Activated CD4-positive, alpha-beta memory T cell treated with anti-CD3 and anti-CD28 coated beads for 36 hours (primary cell): ENCODE measurements at regions not wholly inside any gene's neighbourhood (a gene's known extent, or its start where the extent isn't known, plus 50 kb on each side); places are given as distances from the start of the nearest gene placed in this dataset.
A peak's percentile ranks its signal among the peaks of the same experiment; 100 is the strongest.

Experiments used
- CTCF ChIA-PET: fragments of 350-600 bp; sonication (Branson Sonifier 250); formaldehyde crosslinking; loops from one replicate; lab custom pipeline; 2021; ENCODE audit warnings: antibody characterized with exemption, inconsistent platforms; lab: Charles Lee
- POLR2A ChIA-PET: fragments of 350-600 bp; sonication (Branson Sonifier 250); formaldehyde crosslinking; loops from one replicate; lab custom pipeline; 2021; ENCODE audit warnings: antibody characterized with exemption; lab: Charles Lee
- DNase-seq: peaks from one replicate; pipeline ENCODE4 v3.0.0-alpha.2; 2020
- H3K27ac Mint-ChIP-seq: one replicate; pipeline ENCODE4 v1.8.0; 2021; ENCODE audit warnings: mixed read lengths
- H3K27me3 Mint-ChIP-seq: one replicate; pipeline ENCODE4 v1.8.0; 2021; ENCODE audit warnings: mixed read lengths
- H3K36me3 Mint-ChIP-seq: one replicate; pipeline ENCODE4 v1.8.0; 2021; ENCODE audit warnings: mixed read lengths
- H3K4me1 Mint-ChIP-seq: one replicate; pipeline ENCODE4 v1.8.0; 2021; ENCODE audit warnings: low read depth, mixed read lengths
- H3K4me3 Mint-ChIP-seq: one replicate; pipeline ENCODE4 v1.8.0; 2021; ENCODE audit warnings: mild to moderate bottlenecking, mixed read lengths
- H3K9me3 Mint-ChIP-seq: one replicate; pipeline ENCODE4 v1.8.0; 2021; ENCODE audit warnings: mixed read lengths
- intact Hi-C: fragments of 100-400 bp; cut with micrococcal nuclease; formaldehyde crosslinking; loops from one replicate; pipeline ENCODE4 v1.15.1; 2023

DNA sequence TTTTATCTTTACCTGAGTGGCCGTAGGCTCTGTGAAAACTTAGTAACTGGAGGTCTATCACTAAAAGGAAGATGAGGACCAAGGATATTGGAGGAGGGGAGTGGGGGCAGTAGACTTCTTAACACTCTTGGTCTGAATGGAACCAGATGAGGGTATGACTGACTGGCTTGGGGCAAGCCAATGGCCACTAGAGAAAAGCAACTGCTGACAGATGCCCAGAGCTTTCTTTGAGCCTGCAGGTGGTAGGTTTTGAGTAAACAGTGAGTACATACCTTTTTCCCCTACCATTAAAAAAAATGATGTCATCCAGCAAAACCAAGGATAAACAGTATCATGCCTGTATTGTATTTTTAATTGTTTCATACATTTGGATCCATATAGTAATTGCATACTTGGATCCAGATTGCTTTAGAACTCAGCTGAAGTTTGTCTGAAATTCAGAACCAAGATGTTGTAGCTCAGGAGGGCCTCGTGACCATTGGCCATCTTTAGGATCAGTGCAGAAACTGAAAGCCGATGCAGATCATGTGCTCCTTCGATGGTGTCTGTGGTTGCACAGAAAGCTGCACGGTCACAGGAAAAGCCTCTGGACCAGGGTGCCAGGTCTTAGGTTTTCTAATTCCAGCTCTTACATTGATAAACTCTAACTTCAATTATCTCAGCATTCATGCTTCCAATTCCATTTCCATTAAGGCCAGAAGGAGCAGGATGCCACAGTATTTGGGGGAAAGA is 131.0 kb downstream of the PDGFRA start:
- ChIA-PET POLR2A (no interaction called here), CTCF (no interaction called here)
- DNase-seq, result no peak
- H3K4me1 Mint-ChIP-seq, result no peaks in the 10 kb centered on the region
- intact Hi-C loops, result no loop called here
- H3K9me3 Mint-ChIP-seq, result no peaks in the 10 kb centered on the region
- H3K4me3 Mint-ChIP-seq, result no peak overlapping the region
- H3K27me3 Mint-ChIP-seq, result peaks cover 3% of the 10 kb centered on the region
- H3K36me3 Mint-ChIP-seq, result no peaks in the 10 kb centered on the region
- H3K27ac Mint-ChIP-seq, result no peak overlapping the region

DNA sequence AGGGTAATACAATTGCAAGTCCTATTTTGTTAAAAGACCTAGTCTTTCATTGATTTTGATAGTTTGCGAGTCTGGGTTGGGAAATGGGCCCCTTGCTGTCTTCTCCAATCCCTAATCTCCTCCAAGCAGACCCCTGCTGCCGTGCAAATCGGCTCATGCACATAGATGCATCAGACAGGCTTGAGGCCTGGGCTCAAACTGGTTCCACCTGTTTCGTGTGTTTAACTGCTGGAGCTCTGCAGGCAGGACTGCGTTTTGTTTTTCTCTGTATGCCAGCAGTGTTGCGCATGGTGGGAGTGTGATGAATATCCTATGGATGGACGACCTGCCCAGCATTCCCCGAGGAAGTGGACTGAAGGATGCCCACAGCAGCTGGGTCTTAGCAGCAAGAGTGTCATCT is 133.9 kb downstream of the PDGFRA start:
- POLR2A ChIA-PET, result no interaction called here
- CTCF ChIA-PET, result no interaction called here

DNA sequence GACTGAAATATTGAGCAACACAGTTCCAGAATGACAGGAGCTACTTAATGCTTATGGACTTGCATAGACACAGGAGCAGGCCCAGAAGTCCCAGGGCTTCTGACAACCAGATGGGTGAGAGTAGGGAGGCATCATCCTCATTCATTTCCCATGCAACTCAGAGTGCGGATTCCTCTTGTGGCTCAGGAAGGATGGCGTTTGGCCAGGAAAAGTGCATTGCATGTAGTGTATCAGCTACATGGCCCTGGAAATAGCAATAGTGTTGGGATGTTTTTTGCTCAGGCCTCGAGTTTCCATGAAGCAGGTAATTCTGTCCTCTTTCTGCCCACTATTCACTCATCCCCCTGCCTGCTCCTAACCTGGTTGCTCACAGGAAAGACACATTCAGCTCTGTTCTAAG is 136.6 kb downstream of the PDGFRA start:
- ChIA-PET CTCF (no interaction called here), POLR2A (interaction anchor here (0.6 kb wide), 1 partner anchor 932 kb away, joined by 3 read pairs; no protein-coding TSS in a partner anchor)
- intact Hi-C loops, result no loop called here
- no peaks in the 10 kb centered on the region for H3K4me1 Mint-ChIP-seq
- H3K27me3 Mint-ChIP-seq, result peaks cover 3% of the 10 kb centered on the region
- H3K27ac Mint-ChIP-seq, result no peak overlapping the region
- H3K36me3 Mint-ChIP-seq, result no peaks in the 10 kb centered on the region
- H3K9me3 Mint-ChIP-seq, result no peaks in the 10 kb centered on the region
- DNase-seq, result no peak
- no peak overlapping the region for H3K4me3 Mint-ChIP-seq

More for the DNA sequence above, 133.9 kb downstream of the PDGFRA start:
- no peak overlapping the region for H3K4me3 Mint-ChIP-seq
- H3K27ac Mint-ChIP-seq, result no peak overlapping the region
- H3K36me3 Mint-ChIP-seq, result no peaks in the 10 kb centered on the region
- DNase-seq, result no peak
- intact Hi-C loops, result no loop called here
- H3K4me1 Mint-ChIP-seq, result no peaks in the 10 kb centered on the region
- H3K27me3 Mint-ChIP-seq, result peaks cover 3% of the 10 kb centered on the region
- no peaks in the 10 kb centered on the region for H3K9me3 Mint-ChIP-seq

DNA sequence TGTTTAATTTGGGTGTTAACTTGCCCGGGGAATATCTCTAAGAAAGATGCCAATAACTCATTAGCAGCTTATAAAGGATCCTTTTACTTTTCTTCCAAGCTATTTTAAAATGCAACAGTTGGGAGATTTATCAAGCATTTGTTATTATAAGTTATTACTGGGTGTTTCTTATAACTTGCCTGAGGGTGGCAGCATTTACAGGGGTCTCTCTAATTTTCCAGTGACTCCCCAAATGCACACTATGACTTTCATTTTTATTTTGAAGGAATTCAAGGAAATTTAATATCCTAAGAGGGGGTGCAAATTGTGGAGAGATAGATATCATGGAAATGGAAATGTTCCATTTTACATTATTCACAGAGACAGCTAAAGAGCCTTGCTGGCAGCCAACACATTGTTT is 138.0 kb downstream of the PDGFRA start:
- no peak overlapping the region for H3K4me3 Mint-ChIP-seq
- ChIA-PET CTCF (no interaction called here), POLR2A (no interaction called here)
- no peaks in the 10 kb centered on the region for H3K4me1 Mint-ChIP-seq
- no peaks in the 10 kb centered on the region for H3K9me3 Mint-ChIP-seq
- intact Hi-C loops, result no loop called here
- H3K36me3 Mint-ChIP-seq, result no peaks in the 10 kb centered on the region
- H3K27ac Mint-ChIP-seq, result no peak overlapping the region
- H3K27me3 Mint-ChIP-seq, result peaks cover 3% of the 10 kb centered on the region
- DNase-seq, result no peak

DNA sequence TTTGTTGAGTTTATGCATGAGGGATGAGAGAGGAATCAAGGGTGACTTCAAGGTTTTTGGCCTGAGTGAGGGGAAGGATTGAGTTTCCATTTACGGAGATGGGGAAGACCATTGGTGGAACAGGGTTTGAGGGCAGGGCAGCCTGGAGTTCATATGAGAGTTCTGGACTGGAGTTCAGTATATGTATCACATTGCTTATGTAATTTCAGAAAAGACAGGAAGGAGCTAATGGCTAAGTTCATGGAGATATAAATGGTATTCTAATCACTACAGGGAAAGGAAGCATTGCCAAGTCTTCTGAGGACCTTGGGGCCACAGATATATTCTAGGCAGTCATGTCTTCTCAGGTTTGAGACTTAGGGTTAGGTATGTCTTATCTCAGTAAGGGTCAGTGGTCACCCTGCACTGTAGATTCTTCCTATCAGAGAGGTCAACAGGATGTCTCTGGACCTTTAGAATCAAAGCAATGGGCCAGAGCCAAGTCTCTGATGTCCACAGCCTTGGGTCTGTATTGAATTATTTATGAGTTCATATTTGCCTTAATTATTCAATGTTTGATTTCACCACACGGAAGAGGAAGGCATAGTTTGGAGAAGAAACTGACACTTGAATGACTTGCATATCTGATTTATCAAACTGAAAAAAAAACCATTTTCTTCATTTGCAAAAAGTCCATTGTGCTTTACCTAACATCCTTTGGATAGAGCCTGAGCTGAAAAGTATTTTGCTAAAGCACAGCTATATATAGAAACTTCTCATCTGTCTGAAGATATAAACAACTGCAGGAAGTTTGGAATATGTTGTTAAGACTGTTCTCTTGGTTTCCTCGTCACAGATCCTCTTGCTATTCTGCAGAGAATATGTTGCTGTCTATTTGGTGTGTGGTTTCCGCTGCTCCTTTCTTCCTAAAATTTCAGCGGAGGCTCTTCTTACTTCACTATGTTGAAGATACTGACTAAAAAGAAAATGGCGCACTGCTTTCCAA is 139.5 kb downstream of the PDGFRA start:
- Mint-ChIP-seq H3K4me3 (no peak overlapping the region), H3K9me3 (no peaks in the 10 kb centered on the region), H3K36me3 (no peaks in the 10 kb centered on the region), H3K27ac (no peak overlapping the region), H3K4me1 (no peaks in the 10 kb centered on the region), H3K27me3 (peaks cover 2% of the 10 kb centered on the region)
- intact Hi-C loops, result no loop called here
- POLR2A ChIA-PET, result no interaction called here
- CTCF ChIA-PET, result no interaction called here
- no peak for DNase-seq

DNA sequence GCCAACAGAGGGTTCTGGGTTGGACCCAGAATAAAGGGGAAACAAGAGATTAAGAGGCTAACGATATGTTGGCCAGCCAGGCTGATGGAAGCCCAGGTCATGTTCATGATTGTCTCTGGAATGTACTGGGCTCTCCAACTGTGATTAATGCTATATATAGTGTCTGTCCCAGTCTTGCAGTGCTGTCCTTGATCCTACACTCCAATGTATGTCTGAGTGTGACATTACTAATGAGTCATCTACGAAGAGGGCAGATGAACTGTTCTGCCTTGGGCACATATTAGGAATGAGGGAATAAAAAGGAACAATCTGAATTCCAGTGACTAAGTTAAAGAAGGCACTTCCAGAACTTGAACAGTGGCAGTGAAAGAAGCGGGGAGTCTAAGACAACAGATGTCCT is 142.1 kb downstream of the PDGFRA start:
- H3K36me3 Mint-ChIP-seq, result no peaks in the 10 kb centered on the region
- H3K4me3 Mint-ChIP-seq, result no peak overlapping the region
- POLR2A ChIA-PET, result no interaction called here
- no peak overlapping the region for H3K27ac Mint-ChIP-seq
- CTCF ChIA-PET, result no interaction called here
- no peak for DNase-seq
- intact Hi-C loops, result no loop called here
- H3K27me3 Mint-ChIP-seq, result peaks cover 2% of the 10 kb centered on the region
- H3K9me3 Mint-ChIP-seq, result no peaks in the 10 kb centered on the region
- no peaks in the 10 kb centered on the region for H3K4me1 Mint-ChIP-seq

DNA sequence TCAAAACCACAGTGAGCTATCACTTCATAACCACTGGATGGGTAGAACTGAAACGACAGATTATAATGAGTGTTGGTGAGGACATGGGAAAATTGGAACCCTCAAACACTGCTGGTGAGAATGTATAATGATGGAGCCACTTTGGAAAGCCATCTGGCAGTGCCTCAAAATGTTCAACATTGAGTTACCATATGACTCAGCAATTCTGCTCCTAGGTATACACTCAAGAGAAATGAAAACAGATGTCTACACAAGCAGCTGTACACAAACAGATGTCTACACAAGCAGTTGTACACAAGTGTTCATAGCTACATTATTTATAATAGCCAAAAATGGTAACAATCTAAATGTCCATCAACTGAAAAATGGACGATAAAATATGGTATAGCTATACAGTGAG is 143.9 kb downstream of the PDGFRA start:
- Mint-ChIP-seq H3K27ac (no peak overlapping the region), H3K4me1 (no peaks in the 10 kb centered on the region), H3K27me3 (peaks cover 2% of the 10 kb centered on the region), H3K9me3 (no peaks in the 10 kb centered on the region), H3K36me3 (no peaks in the 10 kb centered on the region), H3K4me3 (no peak overlapping the region)
- CTCF ChIA-PET, result no interaction called here
- no peak for DNase-seq
- POLR2A ChIA-PET, result no interaction called here
- intact Hi-C loops, result no loop called here

DNA sequence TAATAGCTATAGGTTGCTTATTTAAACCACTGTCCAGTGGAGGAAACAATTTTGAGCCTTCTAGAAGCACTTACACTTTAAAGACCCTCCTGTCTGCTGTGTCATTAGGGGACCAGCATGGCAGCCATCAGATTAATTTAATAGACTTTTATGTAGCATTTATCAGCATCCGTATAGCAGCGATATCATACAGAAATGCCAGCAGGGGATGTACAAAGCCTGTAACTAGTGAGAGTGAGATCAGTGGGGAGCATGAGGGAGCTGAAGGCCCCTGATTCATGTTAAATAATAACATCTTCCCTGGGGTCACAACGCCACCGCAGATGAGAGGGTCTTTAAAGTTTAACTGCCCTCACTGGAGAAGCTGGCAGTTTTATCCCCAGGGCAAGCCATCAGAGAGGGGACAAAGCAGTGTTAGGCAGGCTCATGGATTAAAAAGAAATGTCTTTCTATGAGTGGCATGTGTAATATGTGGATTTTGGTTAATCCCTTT is 144.7 kb downstream of the PDGFRA start:
- no peak for DNase-seq
- Mint-ChIP-seq H3K27me3 (peaks cover 2% of the 10 kb centered on the region), H3K9me3 (no peaks in the 10 kb centered on the region), H3K36me3 (no peaks in the 10 kb centered on the region), H3K4me3 (no peak overlapping the region), H3K27ac (no peak overlapping the region), H3K4me1 (no peaks in the 10 kb centered on the region)
- intact Hi-C loops, result no loop called here
- ChIA-PET POLR2A (no interaction called here), CTCF (no interaction called here)

DNA sequence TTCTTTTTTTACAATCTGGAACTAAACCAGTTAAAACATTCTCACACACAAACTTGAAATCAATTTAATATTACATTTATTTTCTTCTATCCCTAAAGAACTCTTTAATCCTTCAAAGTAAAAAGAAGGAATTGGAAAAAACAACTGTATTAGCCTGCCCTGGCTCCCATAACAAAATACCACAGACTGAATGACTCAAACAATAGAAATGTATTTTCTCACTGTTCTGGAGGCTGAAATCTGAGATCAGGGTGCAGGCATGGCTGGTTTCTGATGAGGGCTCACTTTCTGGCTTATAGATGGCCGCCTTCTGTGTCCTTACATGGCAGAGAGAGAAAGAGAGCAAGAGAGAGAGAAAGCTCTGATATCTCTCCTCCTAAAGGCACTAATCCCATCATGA is 149.4 kb downstream of the PDGFRA start:
- Mint-ChIP-seq H3K27ac (no peak overlapping the region), H3K4me1 (no peaks in the 10 kb centered on the region), H3K4me3 (no peak overlapping the region), H3K27me3 (no peaks in the 10 kb centered on the region), H3K36me3 (no peaks in the 10 kb centered on the region), H3K9me3 (no peaks in the 10 kb centered on the region)
- no peak for DNase-seq
- ChIA-PET POLR2A (no interaction called here), CTCF (no interaction called here)
- intact Hi-C loops, result no loop called here

DNA sequence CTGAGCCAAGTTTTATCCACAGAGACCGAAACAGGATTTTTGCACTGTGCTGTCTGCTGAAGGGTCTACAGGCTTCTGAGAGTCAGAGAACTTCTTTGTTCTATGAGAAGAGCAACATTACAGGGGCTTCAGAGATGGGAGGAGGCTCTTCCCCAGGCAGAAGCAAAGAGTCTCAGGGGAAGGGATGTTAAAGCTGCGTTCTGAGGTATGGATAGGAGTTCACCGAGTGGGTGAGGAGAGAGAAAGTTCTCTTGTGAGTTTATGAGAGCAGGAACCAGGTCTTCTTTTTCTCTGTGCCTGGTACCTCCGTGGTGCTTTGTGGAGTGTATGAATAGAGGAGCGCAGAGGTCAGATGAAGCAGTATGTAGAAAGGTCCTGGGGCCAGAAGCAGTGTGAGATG is 155.1 kb downstream of the PDGFRA start:
- Mint-ChIP-seq H3K27ac (no peak overlapping the region), H3K27me3 (no peaks in the 10 kb centered on the region), H3K4me3 (no peak overlapping the region), H3K4me1 (no peaks in the 10 kb centered on the region), H3K36me3 (no peaks in the 10 kb centered on the region), H3K9me3 (peaks cover 6% of the 10 kb centered on the region)
- DNase-seq, result no peak
- ChIA-PET CTCF (interaction anchor here (1.0 kb wide), 1 partner anchor 575 kb away, joined by 3 read pairs; no protein-coding TSS in a partner anchor), POLR2A (no interaction called here)
- intact Hi-C loops, result no loop called here

DNA sequence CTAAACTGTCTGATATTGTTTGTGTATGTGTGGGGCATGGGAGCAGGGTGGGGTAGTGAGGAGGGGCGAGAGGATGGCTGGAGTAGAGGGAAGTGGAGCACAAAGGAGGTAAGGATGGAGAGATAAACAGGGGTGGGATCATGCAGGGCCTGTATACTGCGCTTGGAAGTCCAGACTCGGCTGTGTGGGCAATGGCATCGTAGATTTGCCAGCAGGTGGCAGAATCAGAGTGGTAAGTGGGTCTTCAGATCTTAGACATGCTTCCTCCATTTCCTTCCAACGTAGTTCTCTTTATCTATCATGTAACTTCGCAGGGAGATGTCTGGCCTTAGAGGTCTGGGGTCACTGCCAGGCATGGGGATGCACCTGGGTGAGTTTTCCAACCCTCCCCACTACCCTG is 155.5 kb downstream of the PDGFRA start:
- intact Hi-C loops, result no loop called here
- DNase-seq, result peak; percentile 16
- Mint-ChIP-seq H3K27ac (no peak overlapping the region), H3K9me3 (peaks cover 6% of the 10 kb centered on the region), H3K4me1 (no peaks in the 10 kb centered on the region), H3K4me3 (no peak overlapping the region), H3K27me3 (no peaks in the 10 kb centered on the region), H3K36me3 (no peaks in the 10 kb centered on the region)
- ChIA-PET CTCF (interaction anchor here (0.8 to 1.0 kb wide), 3 partner anchors 56 to 936 kb away, joined by 3 read pairs; no protein-coding TSS in a partner anchor), POLR2A (no interaction called here)

DNA sequence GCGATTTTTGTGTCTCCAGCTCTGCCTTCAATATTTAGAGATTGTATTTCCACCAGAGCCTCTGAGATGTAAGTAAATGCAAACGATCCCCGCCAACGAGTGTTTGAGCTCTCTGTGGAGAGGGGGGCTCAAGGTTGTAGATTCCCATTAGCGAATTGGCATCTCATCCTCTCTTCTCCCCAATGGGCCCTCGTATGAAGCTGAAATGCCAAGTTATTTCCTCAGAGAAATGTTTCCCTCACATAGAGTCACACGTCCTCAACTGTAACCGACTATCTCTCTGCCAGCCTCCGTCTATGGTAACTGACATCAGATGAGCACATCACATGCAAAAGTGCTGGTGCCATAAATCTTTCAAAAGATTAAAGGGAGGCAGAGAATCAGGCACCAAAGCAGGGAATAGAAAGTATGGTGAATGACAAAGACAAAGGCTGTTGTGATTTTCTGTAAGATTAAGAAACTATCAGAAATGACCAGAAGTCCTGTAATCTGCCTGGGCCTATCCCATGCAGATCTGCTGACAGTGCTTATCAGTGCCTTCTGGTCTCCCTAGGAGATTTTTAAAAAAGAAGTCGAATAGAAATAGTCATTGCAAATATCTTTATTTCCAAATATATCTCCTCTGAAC is 157.1 kb downstream of the PDGFRA start:
- no peaks in the 10 kb centered on the region for H3K4me1 Mint-ChIP-seq
- peaks cover 6% of the 10 kb centered on the region for H3K9me3 Mint-ChIP-seq
- intact Hi-C loops, result no loop called here
- no peak overlapping the region for H3K4me3 Mint-ChIP-seq
- ChIA-PET POLR2A (no interaction called here), CTCF (no interaction called here)
- H3K36me3 Mint-ChIP-seq, result no peaks in the 10 kb centered on the region
- no peak for DNase-seq
- no peak overlapping the region for H3K27ac Mint-ChIP-seq
- peaks cover 2% of the 10 kb centered on the region for H3K27me3 Mint-ChIP-seq
